HUES64 (cell line): ENCODE measurements at regions not wholly inside any gene's neighbourhood (a gene's known extent, or its start where the extent isn't known, plus 50 kb on each side); places are given as distances from the start of the nearest gene placed in this dataset.
A peak's percentile ranks its signal among the peaks of the same experiment; 100 is the strongest.

Experiments used
- H3K27ac ChIP-seq: 2 replicates; pipeline ENCODE4 v1.7.0; 2013; ENCODE audit warnings: low read depth, low read length, inconsistent platforms
- H3K27me3 ChIP-seq: 2 replicates; pipeline ENCODE4 v1.6.1; 2013; ENCODE audit warnings: mild to moderate bottlenecking, low read length; ENCODE audit not compliant: insufficient read depth
- H3K36me3 ChIP-seq: 2 replicates; pipeline ENCODE4 v1.6.1; 2013; ENCODE audit warnings: mild to moderate bottlenecking, low read length; ENCODE audit not compliant: insufficient read depth
- H3K4me1 ChIP-seq: 2 replicates; pipeline ENCODE4 v1.6.1; 2013; ENCODE audit warnings: mild to moderate bottlenecking, low read length, moderate library complexity; ENCODE audit not compliant: insufficient read depth
- H3K4me3 ChIP-seq: 2 replicates; pipeline ENCODE4 v1.5.1; 2013; ENCODE audit warnings: mild to moderate bottlenecking, low read length, moderate library complexity
- H3K9ac ChIP-seq: 2 replicates; pipeline ENCODE4 v1.6.1; 2013; ENCODE audit warnings: mild to moderate bottlenecking, low read depth, low read length
- H3K9me3 ChIP-seq: 2 replicates; pipeline ENCODE4 v1.6.1; 2013; ENCODE audit warnings: low read depth, low read length; ENCODE audit not compliant: insufficient read depth
- WGBS: fragments of 150-250, 120-280 bp; methylation state at CpG from one replicate; pipeline ENCODE4 v1.1.7; 2013; ENCODE audit warnings: missing lambda C conversion rate; 5-methylcytosine and 5-hydroxymethylcytosine counted together

DNA sequence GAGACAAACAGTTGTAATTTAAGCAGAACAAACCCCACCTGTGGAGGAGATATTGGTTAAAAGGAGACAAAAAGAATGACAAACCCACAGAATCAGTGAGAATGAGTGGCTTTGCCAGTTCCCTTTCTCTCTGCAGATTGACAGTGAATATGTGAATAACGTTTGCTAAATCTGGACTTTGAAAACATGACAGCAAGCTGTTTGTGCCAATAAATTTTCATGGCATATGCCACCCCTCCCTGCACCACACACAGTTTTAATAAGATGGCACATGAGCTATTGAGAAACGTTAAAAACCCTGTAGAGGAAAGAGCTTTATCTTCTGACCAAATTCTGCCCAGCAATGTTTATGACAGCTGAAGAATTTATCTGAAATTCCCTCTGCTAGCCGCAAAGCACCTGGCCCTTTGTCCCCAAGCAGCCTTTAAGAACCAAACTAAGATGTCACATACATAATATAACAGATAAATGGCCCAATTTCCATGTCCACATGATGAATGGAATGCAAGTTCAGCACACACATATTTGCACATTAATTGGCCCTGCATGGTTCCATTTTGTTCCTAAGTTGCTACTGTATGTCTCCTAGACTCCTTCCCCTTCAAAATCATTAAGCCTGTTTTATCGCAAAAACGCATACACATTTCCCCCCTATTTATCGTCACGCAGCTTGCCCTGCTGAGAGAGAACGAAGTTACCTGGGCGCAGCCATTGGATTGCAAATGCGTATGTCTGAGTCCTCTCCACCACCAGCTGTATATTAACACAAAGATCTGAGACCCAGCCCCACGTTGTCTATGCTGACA lies 773.5 kb upstream of the EEF2KMT start:
- Histone ChIP-seq H3K36me3 (no peaks in the 10 kb centered on the region), H3K9ac (no peak overlapping the region), H3K4me1 (peaks cover 23% of the 10 kb centered on the region), H3K9me3 (no peaks in the 10 kb centered on the region), H3K4me3 (peak overlapping the region; percentile 3; the same call in 1 of the 2 replicates), H3K27me3 (no peaks in the 10 kb centered on the region), H3K27ac (peak overlapping the region; percentile 78; the same call in 1 of the 2 replicates)
- WGBS = 25% methylated on average over 10 of the region's 11 CpGs

DNA sequence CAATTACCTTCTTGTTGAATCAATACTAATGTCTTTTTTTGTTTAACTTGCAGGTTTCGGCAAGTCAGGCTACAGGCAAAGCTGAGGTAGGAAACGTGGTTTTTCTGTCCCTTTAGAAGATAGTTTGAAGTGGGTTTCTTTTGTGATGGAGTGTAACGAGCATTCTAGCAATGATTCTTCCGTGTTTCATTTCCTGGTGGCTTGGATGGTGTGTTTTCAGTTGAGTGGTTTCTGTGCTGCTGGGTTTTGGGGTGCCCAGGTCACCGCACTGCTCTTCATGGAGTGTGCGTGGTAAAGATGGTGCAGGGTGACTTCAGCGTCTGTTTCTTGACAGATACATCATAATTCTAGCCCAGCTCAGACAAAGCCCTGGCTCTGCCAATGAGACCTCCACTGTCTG lies 769.7 kb upstream of the EEF2KMT start:
- H3K27me3 ChIP-seq = no peaks in the 10 kb centered on the region
- WGBS = 92% methylated on average over 7 of the region's 7 CpGs
- H3K4me1 ChIP-seq = peaks cover 22% of the 10 kb centered on the region
- H3K27ac ChIP-seq = no peak overlapping the region
- H3K9me3 ChIP-seq = no peaks in the 10 kb centered on the region
- no peaks in the 10 kb centered on the region for H3K36me3 ChIP-seq
- H3K4me3 ChIP-seq = no peak overlapping the region
- no peak overlapping the region for H3K9ac ChIP-seq

DNA sequence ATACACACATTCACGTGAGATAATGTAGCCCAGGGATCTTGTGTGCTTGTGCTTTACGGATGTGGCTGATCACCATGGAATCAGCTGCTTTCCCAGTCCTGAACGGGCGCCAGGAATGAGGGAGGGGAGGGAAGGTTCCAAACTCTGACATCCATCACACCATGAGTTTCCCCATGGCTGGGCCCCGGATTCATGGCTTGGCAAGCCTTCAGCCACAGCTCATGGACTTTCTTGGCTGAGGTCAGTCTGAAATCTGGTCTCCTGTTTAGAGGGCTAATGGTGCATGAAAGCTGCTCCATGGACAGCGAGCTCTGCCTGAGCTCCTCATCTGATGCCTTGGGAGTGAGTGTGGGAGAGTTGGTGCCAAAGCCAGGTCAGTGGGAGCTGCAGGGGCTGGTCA lies 767.6 kb upstream of the EEF2KMT start:
- 97% methylated on average over 6 of the region's 6 CpGs for WGBS
- H3K36me3 ChIP-seq = no peaks in the 10 kb centered on the region
- H3K4me1 ChIP-seq = peaks cover 4% of the 10 kb centered on the region
- no peaks in the 10 kb centered on the region for H3K9me3 ChIP-seq
- H3K27me3 ChIP-seq = no peaks in the 10 kb centered on the region
- no peak overlapping the region for H3K27ac ChIP-seq
- H3K4me3 ChIP-seq = no peak overlapping the region
- no peak overlapping the region for H3K9ac ChIP-seq

DNA sequence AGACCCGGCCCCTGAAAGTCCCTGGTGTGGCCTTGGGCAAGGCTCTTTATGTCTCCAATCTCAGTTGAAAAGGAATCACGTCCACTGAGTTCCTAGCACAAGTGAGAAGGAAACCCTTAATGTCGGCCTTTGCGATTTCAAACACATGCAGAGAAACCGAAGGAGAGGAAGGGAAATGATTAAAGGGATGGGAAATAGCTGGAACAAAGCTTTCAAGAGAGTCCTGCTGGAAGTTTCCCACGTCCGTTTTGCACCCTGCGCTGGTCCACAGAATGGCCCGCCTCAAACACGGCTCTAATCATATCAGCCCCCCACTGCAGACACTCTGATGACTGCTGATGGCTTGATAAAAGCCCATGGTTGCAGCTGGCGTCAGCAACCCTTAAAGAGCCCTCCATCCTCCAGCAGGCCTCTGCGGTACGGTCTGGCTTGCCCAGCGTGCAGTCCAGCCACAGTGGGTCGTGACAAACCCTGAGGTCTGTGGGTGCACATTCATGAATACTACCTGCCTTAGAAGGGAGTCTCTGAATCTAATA lies 765.5 kb upstream of the EEF2KMT start:
- Histone ChIP-seq H3K36me3 (no peaks in the 10 kb centered on the region), H3K4me1 (peaks cover 2% of the 10 kb centered on the region; the same call in 1 of the 2 replicates), H3K27me3 (no peaks in the 10 kb centered on the region), H3K9ac (no peak overlapping the region), H3K4me3 (no peak overlapping the region), H3K9me3 (no peaks in the 10 kb centered on the region), H3K27ac (no peak overlapping the region)
- 87% methylated on average over 15 of the region's 15 CpGs for WGBS

DNA sequence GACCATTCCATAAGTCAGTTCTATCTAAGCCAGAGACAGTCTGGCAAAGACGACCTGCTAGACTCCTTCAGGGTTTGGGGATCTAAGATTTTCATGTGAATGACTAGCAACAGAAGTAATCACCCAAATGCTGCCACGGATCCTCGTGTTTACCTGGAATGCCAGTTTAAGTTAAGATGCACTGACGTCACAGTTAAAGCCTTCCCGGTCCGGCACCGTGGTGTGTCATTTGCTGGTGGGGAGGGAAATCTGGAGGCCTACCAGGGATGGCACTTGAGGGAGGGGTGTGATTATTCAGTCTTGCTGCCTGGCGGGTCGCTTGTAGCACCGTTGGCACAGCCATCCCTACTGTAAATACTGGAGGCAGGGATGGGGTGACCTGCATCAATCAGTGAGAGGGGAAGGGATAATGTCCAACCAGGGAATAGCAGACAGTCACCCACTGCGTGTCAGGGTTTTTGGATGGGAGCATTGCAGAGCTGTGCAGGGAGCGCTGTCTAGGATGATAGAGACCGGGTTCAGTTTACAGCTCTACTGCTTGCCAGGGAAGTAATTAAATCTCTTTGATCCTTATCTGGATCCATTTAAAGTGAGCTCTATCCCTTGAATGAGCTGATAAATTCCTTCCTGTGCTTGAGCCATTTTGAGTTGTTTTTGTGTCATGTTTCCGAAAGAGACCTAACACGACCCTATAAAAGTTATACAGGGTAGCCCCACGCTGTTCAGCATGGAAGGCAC lies 764.7 kb upstream of the EEF2KMT start:
- WGBS = 85% methylated on average over 16 of the region's 16 CpGs
- no peak overlapping the region for H3K4me3 ChIP-seq
- H3K36me3 ChIP-seq = no peaks in the 10 kb centered on the region
- H3K9ac ChIP-seq = no peak overlapping the region
- H3K27ac ChIP-seq = no peak overlapping the region
- H3K4me1 ChIP-seq = peaks cover 2% of the 10 kb centered on the region; the same call in 1 of the 2 replicates
- no peaks in the 10 kb centered on the region for H3K9me3 ChIP-seq
- H3K27me3 ChIP-seq = no peaks in the 10 kb centered on the region

DNA sequence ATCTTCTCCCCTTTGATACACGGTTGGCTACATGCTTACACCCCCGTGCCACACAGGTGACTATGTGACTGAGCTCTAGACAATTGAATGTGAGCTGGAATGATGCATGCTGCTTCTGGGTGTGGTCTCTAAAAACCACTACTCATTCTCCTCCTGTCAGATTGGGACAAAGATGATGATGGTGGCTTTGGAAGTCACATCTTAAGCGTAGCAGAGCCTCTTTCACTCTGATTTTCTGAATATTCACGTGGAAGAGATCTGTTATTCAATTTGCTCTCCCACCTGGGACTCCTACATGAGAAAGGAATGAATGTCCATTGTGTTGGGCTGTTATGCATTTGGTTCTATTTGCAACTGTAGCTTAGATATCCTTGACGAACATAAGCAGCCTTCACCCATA lies 763.6 kb upstream of the EEF2KMT start:
- WGBS = 86% methylated on average over 4 of the region's 5 CpGs
- H3K36me3 ChIP-seq = no peaks in the 10 kb centered on the region
- no peaks in the 10 kb centered on the region for H3K9me3 ChIP-seq
- no peak overlapping the region for H3K4me3 ChIP-seq
- no peaks in the 10 kb centered on the region for H3K27me3 ChIP-seq
- H3K9ac ChIP-seq = no peak overlapping the region
- H3K27ac ChIP-seq = no peak overlapping the region
- peaks cover 2% of the 10 kb centered on the region; the same call in 1 of the 2 replicates for H3K4me1 ChIP-seq

DNA sequence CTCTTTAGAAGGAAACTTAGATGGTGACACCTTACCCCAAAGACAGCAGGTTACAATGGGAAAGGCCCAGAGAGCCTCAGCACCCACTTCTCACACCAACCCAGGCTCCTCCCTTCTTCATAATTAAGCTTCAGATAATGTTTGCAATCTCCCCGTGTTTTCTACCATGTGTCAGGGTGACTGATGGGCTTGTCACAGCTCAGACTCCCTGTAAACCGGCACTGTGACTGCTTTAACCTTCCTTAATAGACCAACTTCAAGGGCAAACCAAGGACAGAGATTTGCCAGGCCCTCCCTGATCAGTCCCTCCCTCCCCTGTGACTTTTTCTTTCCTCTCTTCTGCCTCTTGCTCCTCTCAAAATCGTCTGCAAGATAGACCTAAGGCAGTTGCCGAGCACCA lies 760.6 kb upstream of the EEF2KMT start:
- no peaks in the 10 kb centered on the region for H3K9me3 ChIP-seq
- no peak overlapping the region for H3K27ac ChIP-seq
- 86% methylated on average over 4 of the region's 4 CpGs for WGBS
- H3K36me3 ChIP-seq = no peaks in the 10 kb centered on the region
- no peaks in the 10 kb centered on the region for H3K27me3 ChIP-seq
- peaks cover 2% of the 10 kb centered on the region; the same call in 1 of the 2 replicates for H3K4me1 ChIP-seq
- no peak overlapping the region for H3K9ac ChIP-seq
- H3K4me3 ChIP-seq = no peak overlapping the region

DNA sequence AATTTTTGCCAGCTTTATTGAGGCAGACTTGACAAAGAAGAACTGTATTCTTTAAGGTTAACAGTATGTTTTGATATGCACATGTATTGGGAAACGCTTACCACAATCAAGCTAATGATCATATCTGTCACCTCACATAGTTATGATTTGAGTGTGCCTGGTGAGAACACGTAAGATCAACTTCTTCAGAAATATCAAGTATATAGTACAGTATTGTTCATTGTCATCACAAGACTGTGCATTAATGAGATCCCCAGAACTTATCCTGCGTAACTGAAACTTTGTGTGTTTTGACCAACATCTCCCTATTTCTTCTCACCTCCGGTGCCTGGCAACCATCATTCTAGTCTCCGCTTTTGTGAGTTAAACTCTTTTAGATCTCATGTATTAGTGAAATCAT lies 756.4 kb upstream of the EEF2KMT start:
- Histone ChIP-seq H3K27me3 (no peaks in the 10 kb centered on the region), H3K4me1 (no peaks in the 10 kb centered on the region), H3K4me3 (no peak overlapping the region), H3K9me3 (no peaks in the 10 kb centered on the region), H3K9ac (no peak overlapping the region), H3K27ac (no peak overlapping the region), H3K36me3 (no peaks in the 10 kb centered on the region)
- WGBS = 96% methylated on average over 3 of the region's 5 CpGs

DNA sequence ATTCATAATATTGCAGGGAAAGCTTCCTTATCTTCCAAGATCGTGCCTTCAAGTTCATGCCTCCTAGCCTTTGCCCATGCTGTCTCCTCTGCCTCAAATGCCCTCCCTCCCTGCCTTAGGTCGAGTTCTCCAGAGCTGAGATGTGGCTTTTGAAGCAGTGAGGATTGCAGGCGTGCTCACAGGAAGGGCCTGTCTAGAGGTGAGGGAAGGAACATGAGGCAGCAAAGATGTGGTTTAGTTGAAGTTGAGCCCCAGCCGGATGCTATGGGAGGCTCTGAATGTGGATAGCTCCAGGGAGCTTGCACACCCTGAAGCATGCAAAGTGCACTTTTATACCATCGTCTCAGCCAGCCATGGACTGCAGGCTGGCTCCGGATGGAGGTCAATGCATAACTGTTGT lies 754.6 kb upstream of the EEF2KMT start:
- Histone ChIP-seq H3K9ac (no peak overlapping the region), H3K27me3 (no peaks in the 10 kb centered on the region), H3K36me3 (no peaks in the 10 kb centered on the region), H3K4me1 (no peaks in the 10 kb centered on the region), H3K9me3 (no peaks in the 10 kb centered on the region), H3K27ac (no peak overlapping the region), H3K4me3 (no peak overlapping the region)
- 86% methylated on average over 6 of the region's 6 CpGs for WGBS

DNA sequence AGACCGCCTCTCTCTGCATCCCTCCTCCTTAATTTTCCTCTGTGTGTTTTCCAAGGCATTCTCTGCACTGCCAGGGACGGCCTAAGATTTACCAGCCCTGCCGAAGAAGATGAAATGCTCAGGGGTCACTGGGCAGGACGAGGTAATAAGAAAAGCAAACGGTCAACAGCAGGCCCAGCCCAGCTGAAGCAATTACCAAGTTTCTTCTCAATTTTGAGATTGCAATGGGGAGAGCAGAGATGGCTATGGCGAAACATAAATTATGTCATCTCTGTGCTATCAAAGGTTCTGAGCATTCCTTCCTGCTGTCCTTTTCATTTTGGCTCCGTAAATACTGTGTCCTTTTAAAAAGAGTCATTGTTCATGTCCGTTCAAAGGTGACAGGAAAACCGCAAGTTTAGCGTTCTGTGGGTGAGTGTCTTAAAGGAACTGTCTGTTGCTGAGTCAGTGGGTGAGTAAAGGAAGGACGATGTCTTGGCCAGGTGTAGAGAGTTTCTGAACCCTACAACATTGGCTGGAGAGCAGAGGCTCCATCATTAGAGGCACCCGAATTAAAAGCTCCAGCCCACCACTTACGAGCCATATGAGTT lies 753.9 kb upstream of the EEF2KMT start:
- Histone ChIP-seq H3K4me3 (no peak overlapping the region), H3K27ac (no peak overlapping the region), H3K4me1 (no peaks in the 10 kb centered on the region), H3K9ac (no peak overlapping the region), H3K27me3 (no peaks in the 10 kb centered on the region), H3K36me3 (no peaks in the 10 kb centered on the region), H3K9me3 (no peaks in the 10 kb centered on the region)
- WGBS = 93% methylated on average over 13 of the region's 13 CpGs
